ENCODE measurements at regions not wholly inside any gene's neighbourhood (a gene's known extent, or its start where the extent isn't known, plus 50 kb on each side); places are given as distances from the start of the nearest gene placed in this dataset.

DNA sequence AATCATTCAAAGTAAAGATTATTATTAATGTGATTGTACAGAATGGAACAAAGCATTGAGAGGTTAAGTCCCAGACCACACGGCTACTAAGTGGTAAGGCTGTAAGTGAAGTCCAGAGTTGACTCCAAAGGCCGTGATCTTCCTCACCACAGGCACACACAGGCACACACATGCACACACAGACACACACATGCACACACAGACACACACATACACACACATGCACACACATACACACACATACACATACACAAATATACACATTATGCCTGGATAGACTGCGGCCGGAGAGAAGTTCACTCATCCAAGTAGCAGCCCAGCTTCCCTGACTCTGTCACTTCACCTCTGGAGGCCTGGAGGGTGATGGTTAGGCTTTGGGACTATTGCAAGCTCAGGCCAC lies 121.9 kb downstream of the HLX start:
- TF ChIP-seq, protein P1, sequence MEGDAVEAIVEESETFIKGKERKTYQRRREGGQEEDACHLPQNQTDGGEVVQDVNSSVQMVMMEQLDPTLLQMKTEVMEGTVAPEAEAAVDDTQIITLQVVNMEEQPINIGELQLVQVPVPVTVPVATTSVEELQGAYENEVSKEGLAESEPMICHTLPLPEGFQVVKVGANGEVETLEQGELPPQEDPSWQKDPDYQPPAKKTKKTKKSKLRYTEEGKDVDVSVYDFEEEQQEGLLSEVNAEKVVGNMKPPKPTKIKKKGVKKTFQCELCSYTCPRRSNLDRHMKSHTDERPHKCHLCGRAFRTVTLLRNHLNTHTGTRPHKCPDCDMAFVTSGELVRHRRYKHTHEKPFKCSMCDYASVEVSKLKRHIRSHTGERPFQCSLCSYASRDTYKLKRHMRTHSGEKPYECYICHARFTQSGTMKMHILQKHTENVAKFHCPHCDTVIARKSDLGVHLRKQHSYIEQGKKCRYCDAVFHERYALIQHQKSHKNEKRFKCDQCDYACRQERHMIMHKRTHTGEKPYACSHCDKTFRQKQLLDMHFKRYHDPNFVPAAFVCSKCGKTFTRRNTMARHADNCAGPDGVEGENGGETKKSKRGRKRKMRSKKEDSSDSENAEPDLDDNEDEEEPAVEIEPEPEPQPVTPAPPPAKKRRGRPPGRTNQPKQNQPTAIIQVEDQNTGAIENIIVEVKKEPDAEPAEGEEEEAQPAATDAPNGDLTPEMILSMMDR (IDR thresholded peaks at IDR 0.05; ENCODE audit: extremely low read depth in 1 of 2, insufficient read depth in 1 of 2, low read depth in 1 of 2, low read length in 2 of 2): no peak
- TF ChIP-seq POLR2A (IDR thresholded peaks at IDR 0.05; ENCODE audit: low read depth, low read length): no peak
- TF ChIP-seq EZH2 (IDR thresholded peaks at IDR 0.05; ENCODE audit: borderline replicate concordance, low read depth, low read length, severe bottlenecking): no peak
- no peak for TF ChIP-seq POLR2AphosphoS5 (IDR thresholded peaks at IDR 0.05; ENCODE audit: insufficient read depth, low read depth, low read length)
